H1 (cell line): ENCODE measurements at regions not wholly inside any gene's neighbourhood (a gene's known extent, or its start where the extent isn't known, plus 50 kb on each side); places are given as distances from the start of the nearest gene placed in this dataset.

Source experiments
- CREB1 ChIP-seq: IDR thresholded peaks from 2 replicates; pipeline ENCODE4 v1.6.1; 2012; ENCODE audit warnings: inconsistent platforms
- EGR1 ChIP-seq: IDR thresholded peaks from 2 replicates; pipeline ENCODE4 v1.6.1; 2011; ENCODE audit warnings: low read depth, low read length, borderline replicate concordance
- RNF2 ChIP-seq: fragments of 200-900, 300-1000 bp; sonication (generic); IDR thresholded peaks from 2 replicates; pipeline ENCODE4 v1.7.1; 2016; ENCODE audit warnings: borderline replicate concordance, low read depth, mild to moderate bottlenecking, antibody characterized with exemption, low read length; ENCODE audit not compliant: poor library complexity, severe bottlenecking; ENCODE audit errors: missing control alignments
- SIN3A ChIP-seq, 2 experiments: IDR thresholded peaks in 1 of 2; conservative IDR thresholded peaks in 1 of 2; 2 replicates each; pipeline ENCODE4 v1.6.1; 2011 to 2012; ENCODE audit warnings: low read length in 2 of 2, improper control_type of control experiment in 1 of 2, low read depth in 1 of 2, mild to moderate bottlenecking in 1 of 2
- TBP ChIP-seq: IDR thresholded peaks from 2 replicates; pipeline ENCODE4 v1.6.1; 2011; ENCODE audit warnings: low read depth, low read length, improper control_type of control experiment
- TEAD4 ChIP-seq: IDR thresholded peaks from 2 replicates; pipeline ENCODE4 v1.6.1; 2012; ENCODE audit warnings: low read depth, low read length, inconsistent platforms, mixed read lengths
- YY1 ChIP-seq: IDR thresholded peaks from 2 replicates; pipeline ENCODE4 v1.6.1; 2011; ENCODE audit warnings: low read depth, mild to moderate bottlenecking, low read length
- TF ChIP-seq, protein P1 (sequence below): IDR thresholded peaks from 2 replicates; pipeline ENCODE4 v1.6.1; 2011; ENCODE audit warnings: low read depth, mild to moderate bottlenecking, low read length; ENCODE audit not compliant: insufficient read depth

DNA sequence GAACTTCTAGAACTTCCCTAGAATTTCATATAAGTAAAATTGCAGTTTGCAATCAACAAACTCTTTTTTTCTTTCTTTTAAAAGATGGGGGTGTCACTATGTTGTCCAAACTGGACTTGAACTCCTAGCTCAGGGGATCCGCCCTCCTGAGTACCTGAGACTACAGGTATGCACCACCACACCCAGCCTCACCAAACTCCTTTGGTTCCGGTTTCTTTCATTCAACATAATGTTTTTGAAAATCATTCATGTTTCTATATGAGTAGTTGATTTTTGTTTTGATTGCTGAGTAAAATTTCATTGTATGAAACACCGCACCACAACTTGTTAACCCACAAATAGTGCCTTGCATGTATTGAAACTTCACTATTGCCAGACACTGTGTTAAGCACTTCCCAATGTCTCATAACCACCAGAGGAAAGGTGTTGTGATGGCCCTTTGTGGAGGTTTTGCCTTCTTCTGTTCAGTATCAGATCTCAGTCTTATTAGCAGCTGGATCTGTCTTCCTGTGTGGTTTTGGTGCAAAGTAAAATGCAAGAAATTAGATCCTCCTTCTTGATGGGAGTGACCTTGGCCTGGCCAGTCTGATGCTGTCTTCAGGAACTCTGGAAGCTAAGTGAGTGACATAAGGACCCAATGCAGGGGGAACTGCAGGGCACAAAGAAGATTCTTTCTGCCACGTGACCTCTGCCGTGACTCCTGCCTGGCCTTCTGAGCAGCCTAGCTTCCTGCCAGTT is 78.8 kb upstream of the UBE2E1 start (continued):
- no peak for TF ChIP-seq EGR1
- no peak for TF ChIP-seq CREB1
- TF ChIP-seq YY1: no peak
- TF ChIP-seq TEAD4: no peak
- no peak for TF ChIP-seq SIN3A (conservative IDR thresholded peaks at IDR 0.05 in 1 of 2, IDR thresholded peaks at IDR 0.05 in 1 of 2; ENCODE audit: low read depth in 1 of 2, low read length in 2 of 2)
- TF ChIP-seq RNF2: no peak
- no peak for TF ChIP-seq TBP
- TF ChIP-seq, protein P1, sequence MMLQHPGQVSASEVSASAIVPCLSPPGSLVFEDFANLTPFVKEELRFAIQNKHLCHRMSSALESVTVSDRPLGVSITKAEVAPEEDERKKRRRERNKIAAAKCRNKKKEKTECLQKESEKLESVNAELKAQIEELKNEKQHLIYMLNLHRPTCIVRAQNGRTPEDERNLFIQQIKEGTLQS: no peak
